HG02798 (cell line): ENCODE measurements at regions not wholly inside any gene's neighbourhood (a gene's known extent, or its start where the extent isn't known, plus 50 kb on each side); places are given as distances from the start of the nearest gene placed in this dataset.

ENCODE experiments used
- ATAC-seq: cut with Tn5 transposase; IDR thresholded peaks from one replicate; pipeline ENCODE4 v1.9.1; 2021; ENCODE audit warnings: mild to moderate bottlenecking; ENCODE audit not compliant: unreplicated experiment, poor library complexity

DNA sequence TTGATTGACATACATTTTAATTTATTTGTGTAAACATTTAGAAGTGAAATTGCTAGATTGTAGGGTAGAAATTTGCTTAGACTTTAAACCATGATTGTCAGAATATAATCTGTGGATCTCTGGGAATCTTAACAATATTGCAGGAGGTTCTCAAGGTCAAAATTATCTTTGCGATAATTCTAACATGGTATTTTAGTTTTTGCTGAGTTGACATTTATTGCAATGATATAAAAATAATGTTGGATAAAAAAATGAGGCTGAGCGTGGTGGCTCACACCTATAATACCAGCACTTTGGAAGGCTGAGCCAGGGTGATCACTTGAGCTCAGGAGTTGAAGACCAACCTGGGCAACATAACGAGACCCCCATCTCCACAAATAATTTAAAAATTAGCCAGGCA, 70.3 kb upstream of the SGCD start:
- ATAC-seq, result no peak

DNA sequence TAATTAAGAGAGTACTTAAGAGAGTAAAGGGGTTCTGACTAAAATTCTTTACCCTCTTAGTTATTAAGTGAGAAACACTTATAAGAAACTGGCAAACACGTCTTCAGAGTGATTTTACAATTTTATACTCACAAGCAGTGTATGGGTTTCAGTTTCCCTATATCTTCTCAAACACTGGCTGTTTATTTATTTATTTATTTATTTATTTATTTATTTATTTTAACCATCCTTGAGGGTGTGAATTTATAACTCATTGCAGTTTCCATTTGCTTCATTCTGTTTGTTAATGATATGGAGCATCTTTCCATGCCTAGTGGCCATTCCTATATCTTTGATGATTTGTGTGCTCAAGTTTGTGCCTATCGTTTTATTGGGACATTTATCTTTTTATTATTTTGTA, 68.0 kb upstream of the SGCD start:
- no peak for ATAC-seq

DNA sequence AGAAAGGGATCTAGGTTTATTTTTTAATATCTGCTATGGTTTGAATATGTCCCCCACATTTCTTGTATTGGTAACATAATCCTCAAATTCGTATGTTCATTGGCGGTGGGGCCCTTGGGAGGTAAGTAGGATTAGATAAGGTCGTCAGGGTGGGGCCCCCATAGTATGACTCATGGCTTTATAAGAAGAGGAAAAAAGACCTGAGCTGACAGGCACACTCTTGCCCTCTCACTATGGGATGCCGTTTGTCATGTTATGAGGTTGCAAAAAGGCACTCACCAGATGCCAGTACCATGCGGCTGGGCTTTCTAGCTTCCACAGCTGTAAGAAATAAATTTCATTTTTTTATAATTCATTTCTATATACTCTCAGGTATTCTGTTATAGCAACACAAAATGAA, 67.3 kb upstream of the SGCD start:
- no peak for ATAC-seq

DNA sequence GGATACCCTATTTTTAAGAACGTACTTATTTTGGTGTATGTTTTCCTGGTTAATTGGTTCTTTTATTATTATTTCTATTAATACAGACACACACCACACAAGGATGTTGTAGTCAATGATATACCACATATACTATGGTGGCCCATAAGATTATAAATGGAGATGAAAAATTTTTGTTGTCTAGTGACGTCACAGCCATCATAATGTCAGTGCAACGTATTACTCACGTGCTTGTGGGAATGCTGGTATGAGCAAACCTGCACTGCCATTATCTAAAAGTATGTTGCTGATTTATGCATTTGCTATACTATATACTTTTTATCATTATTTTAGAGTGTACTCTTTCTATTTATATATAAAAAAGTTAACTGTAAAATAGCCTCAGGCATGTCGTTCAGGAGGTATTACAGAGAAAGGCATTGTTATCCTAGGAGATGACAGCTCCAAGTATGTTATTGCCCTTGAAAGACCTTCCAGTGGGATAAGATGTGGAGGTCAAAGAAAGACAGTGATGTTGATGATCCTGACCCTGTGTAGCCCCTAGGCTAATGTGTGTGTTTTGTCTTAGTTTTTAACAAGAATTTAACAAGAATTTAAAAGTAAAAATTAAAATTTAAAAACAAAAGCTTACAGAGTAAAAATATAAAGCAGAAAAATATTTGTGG, 65.6 kb upstream of the SGCD start:
- no peak for ATAC-seq

DNA sequence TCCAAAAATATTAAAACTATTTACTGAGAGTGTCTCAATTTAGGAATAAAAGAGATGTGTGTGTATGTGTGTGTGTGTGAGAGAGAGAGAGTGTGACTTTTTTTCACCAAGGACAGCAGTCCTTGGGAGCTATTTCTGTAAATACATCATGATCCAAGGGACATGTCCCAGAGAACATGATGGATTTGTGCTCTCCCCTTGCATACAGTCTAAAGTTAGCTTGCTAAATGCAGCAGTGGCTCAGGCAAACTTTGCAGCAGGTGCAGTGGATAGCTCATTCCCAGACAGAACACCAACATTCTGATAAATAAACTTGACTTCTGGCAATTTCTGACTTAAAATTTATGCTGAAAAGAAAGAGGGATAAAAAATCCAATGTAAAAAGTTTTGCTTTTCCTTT, 55.4 kb upstream of the SGCD start:
- ATAC-seq, result no peak

DNA sequence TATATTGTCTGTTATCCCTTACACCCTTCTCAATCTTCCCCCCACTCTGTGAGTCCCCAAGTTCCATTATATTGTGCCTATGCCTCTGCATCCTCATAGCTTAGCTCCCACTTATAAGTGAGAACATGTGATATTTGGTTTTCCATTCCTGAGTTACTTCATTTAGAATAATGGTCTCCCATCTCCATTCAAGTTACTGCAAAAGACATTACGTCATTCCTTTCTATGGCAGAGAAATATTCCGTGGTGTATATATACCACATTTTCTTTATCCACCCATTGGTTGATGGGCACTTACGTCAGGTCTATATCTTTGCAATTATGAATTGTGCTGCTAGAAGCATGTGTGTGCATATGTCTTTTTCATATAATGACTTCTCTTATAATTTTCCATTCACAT, 54.8 kb upstream of the SGCD start:
- ATAC-seq, result no peak

DNA sequence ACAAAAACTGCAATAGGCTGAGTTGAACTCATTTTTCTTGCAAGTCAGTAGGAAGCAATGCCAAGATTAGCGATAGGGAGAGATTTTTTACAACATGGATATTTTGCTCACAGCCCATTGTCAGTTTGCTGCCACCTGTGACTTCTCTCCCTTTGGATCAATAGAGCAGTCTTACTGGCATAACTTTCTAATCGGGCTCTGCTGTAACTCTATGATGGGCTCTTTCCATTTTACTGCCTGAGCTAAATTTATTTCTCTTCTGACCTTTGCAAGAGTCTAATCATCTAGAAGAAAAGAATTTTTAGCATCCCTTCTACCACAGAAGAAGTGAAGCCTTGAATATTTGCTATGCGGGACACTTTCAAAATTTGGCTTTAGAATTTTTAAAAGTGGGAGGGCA, 53.6 kb upstream of the SGCD start:
- no peak for ATAC-seq

DNA sequence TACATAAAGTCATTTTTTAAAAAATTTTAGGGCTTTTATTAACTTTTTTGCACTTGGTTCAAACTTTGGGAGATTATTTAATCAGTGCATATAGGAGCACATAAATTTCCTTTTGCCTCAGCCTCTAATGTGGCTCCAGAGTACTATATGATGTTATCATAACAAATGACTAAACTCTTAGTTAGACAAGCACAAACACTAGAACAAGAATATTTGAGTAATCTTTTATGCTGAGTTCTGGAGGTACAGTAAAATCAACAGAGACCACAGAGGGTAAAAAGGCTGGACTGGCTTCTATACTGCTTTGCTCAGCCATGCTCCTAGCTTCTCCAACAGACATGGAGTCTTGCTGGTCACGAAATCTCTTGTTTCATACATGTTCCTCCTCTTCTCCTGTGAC, 52.5 kb upstream of the SGCD start:
- no peak for ATAC-seq
